HG03045 (cell line): ENCODE measurements at regions not wholly inside any gene's neighbourhood (a gene's known extent, or its start where the extent isn't known, plus 50 kb on each side); places are given as distances from the start of the nearest gene placed in this dataset.

Experiments used
- ATAC-seq: cut with Tn5 transposase; IDR thresholded peaks from one replicate; pipeline ENCODE4 v1.9.1; 2021; ENCODE audit warnings: mild to moderate bottlenecking, moderate library complexity; ENCODE audit not compliant: unreplicated experiment

- no peak for ATAC-seq
Measured at GRCh38 chr6:47934023-47934422, 152.2 kb downstream of the OPN5 start.

GRCh38 chr6:47932575-47932974 lies 150.7 kb downstream of the OPN5 start:
- no peak for ATAC-seq

- no peak for ATAC-seq
Measured at GRCh38 chr6:47924001-47924400, 142.2 kb downstream of the OPN5 start.

- ATAC-seq, result no peak
Measured at GRCh38 chr6:47922391-47922790, 140.6 kb downstream of the OPN5 start.

- ATAC-seq, result no peak
Measured at GRCh38 chr6:47919875-47920274, 138.0 kb downstream of the OPN5 start.

- ATAC-seq, result no peak
Measured at GRCh38 chr6:47917811-47918210, 136.0 kb downstream of the OPN5 start.

GRCh38 chr6:47917202-47917601 lies 135.4 kb downstream of the OPN5 start:
- no peak for ATAC-seq

- ATAC-seq, result no peak
Measured at GRCh38 chr6:47915017-47915416, 133.2 kb downstream of the OPN5 start.

- ATAC-seq, result no peak
Measured at GRCh38 chr6:47908271-47908670, 126.4 kb downstream of the OPN5 start.

- ATAC-seq, result no peak
Measured at GRCh38 chr6:47905717-47906116, 123.9 kb downstream of the OPN5 start.

GRCh38 chr6:47897247-47897646 lies 115.4 kb downstream of the OPN5 start:
- no peak for ATAC-seq

- ATAC-seq, result no peak
Measured at GRCh38 chr6:47890326-47890875, 108.6 kb downstream of the OPN5 start.

GRCh38 chr6:47879015-47879414 lies 97.2 kb downstream of the OPN5 start:
- no peak for ATAC-seq
